Right forelimb (tissue), 1 donor: ENCODE measurements at regions not wholly inside any gene's neighbourhood (a gene's known extent, or its start where the extent isn't known, plus 50 kb on each side); places are given as distances from the start of the nearest gene placed in this dataset.

ENCODE experiments used
- DNase-seq: peaks from one replicate; pipeline ENCODE4 v3.0.0-alpha.2; 2018

- no peak for DNase-seq
Observed at GRCh38 chr6:22949967-22950366, 380.6 kb downstream of the HDGFL1 start.

- no peak for DNase-seq
Observed at GRCh38 chr6:22952097-22952496, 382.7 kb downstream of the HDGFL1 start.

- no peak for DNase-seq
Observed at GRCh38 chr6:22954749-22955385, 385.5 kb downstream of the HDGFL1 start.

GRCh38 chr6:22956029-22956681 is 386.8 kb downstream of the HDGFL1 start:
- DNase-seq: no peak

GRCh38 chr6:22958677-22959076 is 389.3 kb downstream of the HDGFL1 start:
- DNase-seq: no peak

GRCh38 chr6:22959571-22959970 is 390.2 kb downstream of the HDGFL1 start:
- DNase-seq: no peak

- no peak for DNase-seq
Observed at GRCh38 chr6:22964334-22964733, 395.0 kb downstream of the HDGFL1 start.

- DNase-seq: no peak
Observed at GRCh38 chr6:22965889-22966288, 396.5 kb downstream of the HDGFL1 start.

- DNase-seq: no peak
Observed at GRCh38 chr6:22966691-22967422, 397.5 kb downstream of the HDGFL1 start.

GRCh38 chr6:22970004-22970403 is 400.6 kb downstream of the HDGFL1 start:
- DNase-seq: no peak

- no peak for DNase-seq
Observed at GRCh38 chr6:22972771-22973170, 403.4 kb downstream of the HDGFL1 start.

GRCh38 chr6:22975079-22975478 is 405.7 kb downstream of the HDGFL1 start:
- DNase-seq: no peak

GRCh38 chr6:22980446-22980845 is 411.1 kb downstream of the HDGFL1 start:
- DNase-seq: no peak

- DNase-seq: no peak
Observed at GRCh38 chr6:23002044-23002619, 432.8 kb downstream of the HDGFL1 start.

GRCh38 chr6:23003671-23004467 is 434.5 kb downstream of the HDGFL1 start:
- DNase-seq: peak; percentile 68

- no peak for DNase-seq
Observed at GRCh38 chr6:23006656-23007055, 437.3 kb downstream of the HDGFL1 start.

GRCh38 chr6:23011615-23012014 is 442.2 kb downstream of the HDGFL1 start:
- DNase-seq: no peak

- no peak for DNase-seq
Observed at GRCh38 chr6:23013776-23014175, 444.4 kb downstream of the HDGFL1 start.

GRCh38 chr6:23016696-23017095 is 447.3 kb downstream of the HDGFL1 start:
- no peak for DNase-seq

GRCh38 chr6:23021487-23021886 is 452.1 kb downstream of the HDGFL1 start:
- DNase-seq: no peak

- no peak for DNase-seq
Observed at GRCh38 chr6:23027281-23027680, 457.9 kb downstream of the HDGFL1 start.

GRCh38 chr6:23031986-23032385 is 462.6 kb downstream of the HDGFL1 start:
- no peak for DNase-seq

- DNase-seq: no peak
Observed at GRCh38 chr6:23034926-23035325, 465.6 kb downstream of the HDGFL1 start.
